Endothelial cell of umbilical vein (primary cell): ENCODE measurements at regions not wholly inside any gene's neighbourhood (a gene's known extent, or its start where the extent isn't known, plus 50 kb on each side); places are given as distances from the start of the nearest gene placed in this dataset.

Experiments used
- BruUV-seq: library from RNA; stranded (reverse); fragments of 400-500 nt; replicated peaks from 2 replicates; lab custom pipeline; 2021; lab: Mats Ljungman, UMichigan
- CTCF ChIA-PET: fragments of 300-600, 350-600 bp; sonication (Branson Sonifier 250); formaldehyde crosslinking; loops from one replicate; lab custom pipeline; 2021; ENCODE audit warnings: antibody characterized with exemption, inconsistent platforms; lab: Charles Lee
- POLR2A ChIA-PET: fragments of 300-600, 350-600 bp; sonication (Branson Sonifier 250); formaldehyde crosslinking; loops from one replicate; lab custom pipeline; 2021; ENCODE audit warnings: antibody characterized with exemption, inconsistent platforms; lab: Charles Lee
- DNase-seq: peaks from one replicate; pipeline ENCODE4 v3.0.0-alpha.2; 2011; ENCODE audit warnings: low read depth, low spot score
- FAIRE-seq: peaks from 2 replicates; lab custom pipeline; 2011; peaks lifted over from hg19 to GRCh38; lab: Jason Lieb, UNC
- H2AFZ ChIP-seq: 2 replicates; pipeline ENCODE4 v1.6.0; 2012; ENCODE audit warnings: low read depth, low read length, control low read depth, inconsistent platforms
- H3K27ac ChIP-seq: 2 replicates; pipeline ENCODE4 v1.5.1; 2011; ENCODE audit warnings: low read depth, mild to moderate bottlenecking, control low read depth, low read length, moderate library complexity; ENCODE audit not compliant: insufficient read depth
- H3K27me3 ChIP-seq, 2 experiments: 2 replicates each; pipeline versions ENCODE4 v1.6.0 to v1.6.1; 2011; ENCODE audit warnings: low read length in 2 of 2, mixed read lengths in 1 of 2; ENCODE audit not compliant: control insufficient read depth in 2 of 2, insufficient read depth in 2 of 2
- H3K36me3 ChIP-seq, 2 experiments: 2 replicates in 1 of 2; 3 replicates in 1 of 2; pipeline ENCODE4 v1.5.1; 2011; ENCODE audit warnings: low read length in 2 of 2, mild to moderate bottlenecking in 1 of 2, moderate library complexity in 1 of 2; ENCODE audit not compliant: control insufficient read depth in 2 of 2, insufficient read depth in 2 of 2; ENCODE audit errors: extremely low read depth in 1 of 2
- H3K4me1 ChIP-seq: 3 replicates; pipeline ENCODE4 v1.5.1; 2011; ENCODE audit warnings: mild to moderate bottlenecking, low read length; ENCODE audit not compliant: control insufficient read depth, insufficient read depth; ENCODE audit errors: extremely low read depth
- H3K4me2 ChIP-seq: 2 replicates; pipeline ENCODE4 v1.6.1; 2011; ENCODE audit warnings: low read length, control low read depth, mixed read lengths; ENCODE audit not compliant: insufficient read depth
- H3K4me3 ChIP-seq, 3 experiments: fragments of 200-600 bp in 1 of 3; sonication (generic), shearing (Covaris generic) in 1 of 3; replicated peaks in 1 of 3; 2 replicates each; pipeline ENCODE4 v1.5.1; 2011 to 2016; ENCODE audit warnings: control low read depth in 3 of 3, low read length in 3 of 3, mild to moderate bottlenecking in 2 of 3, inconsistent platforms in 1 of 3, low read depth in 1 of 3, moderate library complexity in 1 of 3; ENCODE audit not compliant: insufficient read depth in 1 of 3
- H3K79me2 ChIP-seq: 2 replicates; pipeline ENCODE4 v1.6.0; 2012; ENCODE audit warnings: low read length, inconsistent platforms; ENCODE audit not compliant: control insufficient read depth, insufficient read depth
- H3K9ac ChIP-seq: replicated peaks from 2 replicates; pipeline ENCODE3; 2011; ENCODE audit warnings: low read length, control low read depth; ENCODE audit not compliant: insufficient read depth; ENCODE audit errors: extremely low read depth
- H3K9me1 ChIP-seq: replicated peaks from 3 replicates; pipeline ENCODE4 v1.6.0; 2011; ENCODE audit warnings: mild to moderate bottlenecking, low read length; ENCODE audit not compliant: control insufficient read depth, insufficient read depth; ENCODE audit errors: extremely low read depth
- H3K9me3 ChIP-seq: replicated peaks from 2 replicates; pipeline ENCODE4 v1.5.1; 2012; ENCODE audit warnings: low read length, inconsistent platforms; ENCODE audit not compliant: control insufficient read depth, insufficient read depth
- H4K20me1 ChIP-seq: replicated peaks from 2 replicates; pipeline ENCODE3; 2011; ENCODE audit warnings: mild to moderate bottlenecking, low read length; ENCODE audit not compliant: control insufficient read depth, insufficient read depth; ENCODE audit errors: extremely low read depth
- EZH2 ChIP-seq: IDR thresholded peaks from 2 replicates; pipeline ENCODE4 v1.6.1; 2012; ENCODE audit warnings: borderline replicate concordance, low read depth, mild to moderate bottlenecking, moderate library complexity, low read length, inconsistent platforms; ENCODE audit not compliant: severe bottlenecking
- FOS ChIP-seq: IDR thresholded peaks from 2 replicates; pipeline ENCODE4 v1.6.1; 2011; ENCODE audit warnings: mild to moderate bottlenecking, low read length, moderate library complexity, borderline replicate concordance; ENCODE audit not compliant: insufficient read depth
- GATA2 ChIP-seq: IDR thresholded peaks from 2 replicates; pipeline ENCODE4 v1.7.0; 2011; ENCODE audit warnings: low read depth, mild to moderate bottlenecking, moderate library complexity, mixed read lengths, low read length; ENCODE audit not compliant: insufficient read length, insufficient read depth
- JUN ChIP-seq: IDR thresholded peaks from 2 replicates; pipeline ENCODE4 v1.6.1; 2011; ENCODE audit warnings: borderline replicate concordance, low read depth; ENCODE audit not compliant: insufficient read length, insufficient read depth
- MYC ChIP-seq: IDR thresholded peaks from one replicate; pipeline ENCODE4 v1.6.1; 2011; ENCODE audit warnings: mild to moderate bottlenecking, low read depth, low read length
- POLR2A ChIP-seq: IDR thresholded peaks from 2 replicates; pipeline ENCODE4 v1.6.1; 2012; ENCODE audit warnings: low read depth, mild to moderate bottlenecking, control low read depth, low read length
- POLR2AphosphoS5 ChIP-seq: IDR thresholded peaks from 2 replicates; pipeline ENCODE4 v1.6.1; 2012; ENCODE audit warnings: low read depth, mild to moderate bottlenecking, control low read depth, low read length, moderate library complexity; ENCODE audit not compliant: insufficient read depth
- dilution Hi-C: fragments of 300-500 bp; cut with MboI; formaldehyde crosslinking; loops from one replicate; pipeline ENCODE4 v1.15.0; 2019; ENCODE audit warnings: low sequenced_read_pairs; ENCODE audit not compliant: extremely low pct_ligation_motif_present
- intact Hi-C: fragments of 100-400 bp; cut with micrococcal nuclease; formaldehyde crosslinking; loops from one replicate; pipeline ENCODE4 v1.10.0; 2022
- TF ChIP-seq, protein P1 (sequence below), 2 donors: IDR thresholded peaks; 1 replicate in 1 of 2; 2 replicates in 1 of 2; pipeline ENCODE4 v1.5.1; 2011; ENCODE audit warnings: low read length in 2 of 2, mild to moderate bottlenecking in 2 of 2, moderate library complexity in 2 of 2, control low read depth in 1 of 2, inconsistent platforms in 1 of 2, low read depth in 1 of 2; ENCODE audit not compliant: insufficient read depth in 1 of 2; ENCODE audit errors: extremely low read depth in 1 of 2
- TF ChIP-seq, protein P2 (sequence below): IDR thresholded peaks from 2 replicates; pipeline ENCODE4 v1.6.1; 2011; ENCODE audit not compliant: insufficient read depth, insufficient read length

DNA sequence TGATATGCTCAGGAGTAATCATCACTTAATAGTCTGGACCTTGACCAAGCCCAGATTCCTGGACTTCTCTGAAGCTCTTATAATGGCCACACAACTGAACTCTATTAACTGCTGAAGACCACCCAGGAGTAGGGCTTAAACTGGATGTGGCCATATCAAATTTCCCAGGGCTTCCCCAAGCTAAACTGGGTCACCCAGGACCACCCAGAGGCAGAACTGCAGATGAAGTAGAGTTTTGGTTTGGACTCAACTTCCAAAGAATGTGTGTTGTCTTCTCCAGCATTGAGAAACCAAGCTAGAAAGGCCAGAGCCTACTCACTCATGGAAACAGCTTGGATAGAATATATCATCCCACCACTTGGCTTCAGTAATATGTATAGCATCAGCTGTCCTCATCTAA lies 358.2 kb upstream of the MEOX2 start:
- H3K79me2 ChIP-seq: no peaks in the 10 kb centered on the region
- H3K4me3 ChIP-seq: no peak overlapping the region
- no peaks in the 10 kb centered on the region for H3K4me1 ChIP-seq
- no peaks in the 10 kb centered on the region for H3K27me3 ChIP-seq
- no peak overlapping the region for H2AFZ ChIP-seq
- BruUV-seq: no TSS peak
- FAIRE-seq (no peak), DNase-seq (no peak)
- ChIA-PET CTCF (interaction anchor here (1.0 kb wide), 1 partner anchor 13 kb away, joined by 3 read pairs; no protein-coding TSS in a partner anchor), POLR2A (no interaction called here)
- dilution Hi-C loops (no loop called here), intact Hi-C loops (no loop called here)
- no peaks in the 10 kb centered on the region for H3K9me3 ChIP-seq
- no peaks in the 10 kb centered on the region for H4K20me1 ChIP-seq
- no peak overlapping the region for H3K27ac ChIP-seq
- TF ChIP-seq POLR2A: no peak
- TF ChIP-seq MYC: no peak
- TF ChIP-seq, protein P1, sequence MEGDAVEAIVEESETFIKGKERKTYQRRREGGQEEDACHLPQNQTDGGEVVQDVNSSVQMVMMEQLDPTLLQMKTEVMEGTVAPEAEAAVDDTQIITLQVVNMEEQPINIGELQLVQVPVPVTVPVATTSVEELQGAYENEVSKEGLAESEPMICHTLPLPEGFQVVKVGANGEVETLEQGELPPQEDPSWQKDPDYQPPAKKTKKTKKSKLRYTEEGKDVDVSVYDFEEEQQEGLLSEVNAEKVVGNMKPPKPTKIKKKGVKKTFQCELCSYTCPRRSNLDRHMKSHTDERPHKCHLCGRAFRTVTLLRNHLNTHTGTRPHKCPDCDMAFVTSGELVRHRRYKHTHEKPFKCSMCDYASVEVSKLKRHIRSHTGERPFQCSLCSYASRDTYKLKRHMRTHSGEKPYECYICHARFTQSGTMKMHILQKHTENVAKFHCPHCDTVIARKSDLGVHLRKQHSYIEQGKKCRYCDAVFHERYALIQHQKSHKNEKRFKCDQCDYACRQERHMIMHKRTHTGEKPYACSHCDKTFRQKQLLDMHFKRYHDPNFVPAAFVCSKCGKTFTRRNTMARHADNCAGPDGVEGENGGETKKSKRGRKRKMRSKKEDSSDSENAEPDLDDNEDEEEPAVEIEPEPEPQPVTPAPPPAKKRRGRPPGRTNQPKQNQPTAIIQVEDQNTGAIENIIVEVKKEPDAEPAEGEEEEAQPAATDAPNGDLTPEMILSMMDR (IDR thresholded peaks at IDR 0.05; ENCODE audit: extremely low read depth in 1 of 2, insufficient read depth in 1 of 2, low read depth in 1 of 2, low read length in 2 of 2): no peak
- TF ChIP-seq FOS: no peak
- TF ChIP-seq, protein P2, sequence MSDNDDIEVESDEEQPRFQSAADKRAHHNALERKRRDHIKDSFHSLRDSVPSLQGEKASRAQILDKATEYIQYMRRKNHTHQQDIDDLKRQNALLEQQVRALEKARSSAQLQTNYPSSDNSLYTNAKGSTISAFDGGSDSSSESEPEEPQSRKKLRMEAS: no peak
- no peak for TF ChIP-seq EZH2
- TF ChIP-seq GATA2: no peak
- no peak for TF ChIP-seq POLR2AphosphoS5
- no peak for TF ChIP-seq JUN
- H3K36me3 ChIP-seq: no peaks in the 10 kb centered on the region
- H3K9me1 ChIP-seq: no peaks in the 10 kb centered on the region
- H3K9ac ChIP-seq: no peak overlapping the region
- H3K4me2 ChIP-seq: no peak overlapping the region
